K562 (cell line): ENCODE measurements at regions not wholly inside any gene's neighbourhood (a gene's known extent, or its start where the extent isn't known, plus 50 kb on each side); places are given as distances from the start of the nearest gene placed in this dataset.

Experiments
- ATAC-seq: fragments of 200-7000 bp; cut with Tn5 transposase; 3 replicates; pipeline ENCODE4 v1.9.1; 2020; ENCODE audit warnings: moderate library complexity
- BruUV-seq: library from RNA; stranded (reverse); fragments of 400-500 nt; replicated peaks from 2 replicates; lab custom pipeline; 2021; lab: Mats Ljungman, UMichigan
- CTCF ChIA-PET: fragments of 300-600 bp; formaldehyde crosslinking; extraction: SDS; loops from one replicate; lab custom pipeline; 2021; ENCODE audit warnings: low intra/inter-chr PET ratio; lab: Yijun Ruan, JAX
- POLR2A ChIA-PET: fragments of 300-600, 350-650 bp; sonication (Branson Sonifier 250); formaldehyde crosslinking; extraction: SDS; loops from one replicate; lab custom pipeline; 2021; ENCODE audit warnings: antibody characterized with exemption, inconsistent platforms; lab: Yijun Ruan, JAX
- DNase-seq, 4 experiments: peaks; one replicate each; pipeline versions ENCODE4 v3.0.0 to v3.0.0-alpha.2; 2011 to 2018; ENCODE audit warnings: low spot score in 3 of 4, mixed read lengths in 3 of 4; ENCODE audit errors: extremely low read depth in 1 of 4
- FAIRE-seq: peaks from 2 replicates; lab custom pipeline; 2011; peaks lifted over from hg19 to GRCh38; lab: Jason Lieb, UNC
- H2AFZ ChIP-seq: 2 replicates; pipeline ENCODE4 v1.6.0; 2011; ENCODE audit warnings: low read depth, low read length, control low read depth, inconsistent platforms
- H3K27ac ChIP-seq: fragments of 200-600 bp; 3 replicates; pipeline ENCODE4 v1.8.0; 2011; ENCODE audit warnings: low read depth, mild to moderate bottlenecking, control low read depth, inconsistent platforms, low read length, moderate library complexity, mixed read lengths; ENCODE audit errors: extremely low read depth
- H3K27me3 ChIP-seq, 2 experiments: fragments of 300-600 bp in 1 of 2; 2 replicates in 1 of 2; 3 replicates in 1 of 2; pipeline versions ENCODE4 v1.6.0 to v1.8.0; 2011; ENCODE audit warnings: inconsistent platforms in 2 of 2, low read length in 2 of 2, mild to moderate bottlenecking in 1 of 2, mixed read lengths in 1 of 2, moderate library complexity in 1 of 2; ENCODE audit not compliant: control insufficient read depth in 2 of 2, insufficient read depth in 2 of 2
- H3K36me3 ChIP-seq: fragments of 300-600 bp; 3 replicates; pipeline ENCODE4 v1.8.0; 2011; ENCODE audit warnings: mild to moderate bottlenecking, low read length, inconsistent platforms; ENCODE audit not compliant: control insufficient read depth, insufficient read depth
- H3K4me1 ChIP-seq, 2 experiments: fragments of 200-600 bp in 1 of 2; replicated peaks in 1 of 2; 2 replicates in 1 of 2; 3 replicates in 1 of 2; pipeline versions ENCODE4 v1.5.1 to v1.8.0; 2011; ENCODE audit warnings: inconsistent platforms in 2 of 2, low read length in 2 of 2, mild to moderate bottlenecking in 1 of 2, mixed read lengths in 1 of 2, moderate library complexity in 1 of 2; ENCODE audit not compliant: control insufficient read depth in 2 of 2, insufficient read depth in 2 of 2
- H3K4me2 ChIP-seq: 2 replicates; pipeline ENCODE4 v1.6.1; 2011; ENCODE audit warnings: low read length, control low read depth, inconsistent platforms, mixed read lengths; ENCODE audit not compliant: insufficient read depth
- H3K4me3 ChIP-seq: fragments of 200-600 bp; sonication (generic), shearing (Covaris generic); 2 replicates; pipeline ENCODE4 v1.5.1; 2016; ENCODE audit warnings: control low read depth, inconsistent platforms
- H3K79me2 ChIP-seq: fragments of 200-600 bp; 3 replicates; pipeline ENCODE4 v1.8.0; 2011; ENCODE audit warnings: low read length, inconsistent platforms; ENCODE audit not compliant: control insufficient read depth, insufficient read depth
- H3K9ac ChIP-seq, 2 experiments: 2 replicates each; pipeline versions ENCODE4 v1.6.0 to v1.6.1; 2011; ENCODE audit warnings: low read depth in 2 of 2, low read length in 2 of 2, control low read depth in 1 of 2, inconsistent platforms in 1 of 2, mild to moderate bottlenecking in 1 of 2, mixed read lengths in 1 of 2; ENCODE audit not compliant: insufficient read depth in 1 of 2
- H3K9me1 ChIP-seq: one replicate; pipeline ENCODE4 v1.6.0; 2011; ENCODE audit warnings: inconsistent platforms, mild to moderate bottlenecking, low read length, moderate library complexity; ENCODE audit not compliant: control insufficient read depth, insufficient read depth
- H3K9me3 ChIP-seq: replicated peaks from 2 replicates; pipeline ENCODE4 v1.5.1; 2011; ENCODE audit warnings: low read depth, low read length, inconsistent platforms; ENCODE audit not compliant: control insufficient read depth, insufficient read depth
- H4K20me1 ChIP-seq: replicated peaks from 2 replicates; pipeline ENCODE4 v1.6.1; 2011; ENCODE audit warnings: low read length, inconsistent platforms, mixed read lengths; ENCODE audit not compliant: control insufficient read depth, insufficient read depth
- CTCFL ChIP-seq: IDR thresholded peaks from 2 replicates; pipeline ENCODE4 v1.6.1; 2011; ENCODE audit warnings: borderline replicate concordance, low read depth, mild to moderate bottlenecking, moderate library complexity, low read length; ENCODE audit not compliant: insufficient read depth, poor library complexity, severe bottlenecking
- GABPB1 ChIP-seq: sonication (generic); formaldehyde crosslinking; IDR thresholded peaks from 2 replicates; pipeline ENCODE4 v1.8.0; 2022; ENCODE audit warnings: mild to moderate bottlenecking, missing genetic modification reagents
- KAT8 ChIP-seq: fragments of 450-650 bp; IDR thresholded peaks from 2 replicates; pipeline ENCODE4 v1.6.1; 2016; ENCODE audit warnings: low read depth, mild to moderate bottlenecking
- MLLT1 ChIP-seq, 2 experiments: fragments of 450-650 bp; IDR thresholded peaks; 2 replicates each; pipeline ENCODE4 v1.6.1; 2016
- SIN3A ChIP-seq, 2 experiments: fragments of 150-350 bp in 1 of 2; IDR thresholded peaks; 2 replicates each; pipeline ENCODE4 v1.6.1; 2011 to 2016; ENCODE audit warnings: borderline replicate concordance in 2 of 2, low read depth in 2 of 2, low read length in 2 of 2, mild to moderate bottlenecking in 2 of 2, moderate library complexity in 2 of 2; ENCODE audit not compliant: control insufficient read depth in 1 of 2
- ZNF311 ChIP-seq: fragments of 250-450 bp; sonication (Bioruptor Pico); IDR thresholded peaks from 2 replicates; pipeline ENCODE4 v1.4.0; 2020; ENCODE audit warnings: mild to moderate bottlenecking, moderate library complexity
- ZNF668 ChIP-seq: fragments of 250-450 bp; sonication (Bioruptor Pico); IDR thresholded peaks from 2 replicates; pipeline ENCODE4 v1.8.0; 2022; ENCODE audit warnings: mild to moderate bottlenecking, inconsistent platforms
- WGBS: fragments of 100-300 bp; shearing (Covaris generic); methylation state at CpG from one replicate; pipeline ENCODE4 v1.1.6; 2016; ENCODE audit warnings: low coverage, mixed read lengths; ENCODE audit not compliant: insufficient coverage; ENCODE audit errors: missing lambda C conversion rate; 5-methylcytosine and 5-hydroxymethylcytosine counted together
- in situ Hi-C: fragments of 300-500 bp; cut with MboI; formaldehyde crosslinking; loops from 4 replicates; pipeline ENCODE4 v1.15.0; 2018; ENCODE audit warnings: inconsistent platforms, mixed read lengths
- intact Hi-C: fragments of 100-400 bp; cut with micrococcal nuclease; formaldehyde crosslinking; loops from 2 replicates; pipeline ENCODE4 v1.14.2; 2022

GRCh38 chr2:40967451-40967850 is 515.6 kb upstream of the SLC8A1 start (continued):
- TF ChIP-seq CTCFL (no peak), KAT8 (no peak), ZNF311 (no peak), ZNF668 (CRISPR knock-in tag) (no peak), SIN3A (IDR thresholded peaks at IDR 0.05; ENCODE audit: borderline replicate concordance in 2 of 2, control insufficient read depth in 1 of 2, low read depth in 2 of 2, low read length in 2 of 2) (no peak), MLLT1 (IDR thresholded peaks at IDR 0.05) (no peak)

- 4% methylated on average over 4 of the region's 4 CpGs for WGBS
- in situ Hi-C loops (no loop called here), intact Hi-C loops (no loop called here)
- Histone ChIP-seq H3K4me3 (no peak overlapping the region), H3K4me2 (no peak overlapping the region), H3K36me3 (no peaks in the 10 kb centered on the region), H3K9me3 (no peaks in the 10 kb centered on the region; the same call in 1 of the 2 replicates), H3K4me1 (no peaks in the 10 kb centered on the region), H3K27me3 (no peaks in the 10 kb centered on the region), H4K20me1 (no peaks in the 10 kb centered on the region), H3K9me1 (no peaks in the 10 kb centered on the region), H3K9ac (no peak overlapping the region), H2AFZ (no peak overlapping the region), H3K79me2 (no peaks in the 10 kb centered on the region), H3K27ac (no peak overlapping the region)
- POLR2A ChIA-PET = interaction anchor here (0.7 kb wide), 1 partner anchor 51 kb away, joined by 3 read pairs; no protein-coding TSS in a partner anchor
- FAIRE-seq = no peak
- no TSS peak for BruUV-seq
- no peak for DNase-seq
- no peak for ATAC-seq
- no peak for TF ChIP-seq GABPB1 (CRISPR knock-in tag)
- CTCF ChIA-PET = no interaction called here
These were observed 523.3 kb upstream of the SLC8A1 start for GRCh38 chr2:40975151-40975550.
